GM23248 (cell line): ENCODE measurements at regions not wholly inside any gene's neighbourhood (a gene's known extent, or its start where the extent isn't known, plus 50 kb on each side); places are given as distances from the start of the nearest gene placed in this dataset.

Experiments used
- EZH2 ChIP-seq: fragments of 200-600 bp; sonication (generic); IDR thresholded peaks from 2 replicates; pipeline ENCODE4 v1.6.1; 2018; ENCODE audit warnings: antibody characterized with exemption, mild to moderate bottlenecking; ENCODE audit not compliant: insufficient read depth, poor library complexity, severe bottlenecking
- EZH2phosphoT487 ChIP-seq: fragments of 200-600 bp; sonication (generic); IDR thresholded peaks from 2 replicates; pipeline ENCODE4 v1.6.1; 2018; ENCODE audit warnings: antibody characterized with exemption, moderate library complexity, mild to moderate bottlenecking, low read depth; ENCODE audit not compliant: insufficient read depth

DNA sequence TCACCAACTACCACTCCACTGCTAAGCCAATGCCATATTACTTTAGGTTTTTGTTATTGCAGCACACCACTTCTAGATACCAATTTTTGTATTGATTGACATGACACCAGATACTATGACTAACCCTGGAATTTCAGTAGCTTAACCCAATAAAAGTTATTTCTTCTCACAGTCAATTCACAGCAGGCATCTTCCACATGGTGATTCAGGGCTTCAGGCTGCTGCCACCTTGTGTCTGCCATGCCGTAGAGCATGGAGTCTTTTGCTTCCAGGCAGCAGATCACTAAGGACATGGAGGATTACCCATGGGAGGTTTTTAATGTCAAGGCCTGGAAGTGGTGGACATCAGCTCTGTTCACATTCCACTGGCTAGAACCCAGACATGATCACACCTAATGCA, 56.4 kb upstream of the LTA4H start:
- TF ChIP-seq EZH2 (no peak), EZH2phosphoT487 (no peak)
